ENCODE measurements at regions not wholly inside any gene's neighbourhood (a gene's known extent, or its start where the extent isn't known, plus 50 kb on each side); places are given as distances from the start of the nearest gene placed in this dataset.

DNA sequence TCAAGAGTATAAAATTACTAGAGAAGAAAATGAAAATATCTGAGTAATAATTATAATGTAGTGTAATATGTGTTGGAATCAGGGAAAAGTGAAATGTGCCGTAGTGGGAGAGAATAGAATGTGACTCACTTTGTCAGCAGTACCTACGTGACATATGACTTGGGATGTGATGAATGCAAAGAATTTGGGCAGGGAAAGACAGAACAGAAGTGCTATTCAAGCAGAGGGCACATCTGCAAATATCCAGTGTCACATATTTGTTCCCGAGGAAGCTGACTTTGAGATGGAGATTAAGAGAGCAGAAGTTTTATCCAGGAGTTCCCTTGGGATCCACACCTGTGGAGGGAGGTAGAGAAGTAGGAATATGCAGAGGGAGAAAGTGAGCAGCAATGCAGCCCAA, 69.3 kb upstream of the HS3ST1 start (continued):
- TF ChIP-seq, protein P1, sequence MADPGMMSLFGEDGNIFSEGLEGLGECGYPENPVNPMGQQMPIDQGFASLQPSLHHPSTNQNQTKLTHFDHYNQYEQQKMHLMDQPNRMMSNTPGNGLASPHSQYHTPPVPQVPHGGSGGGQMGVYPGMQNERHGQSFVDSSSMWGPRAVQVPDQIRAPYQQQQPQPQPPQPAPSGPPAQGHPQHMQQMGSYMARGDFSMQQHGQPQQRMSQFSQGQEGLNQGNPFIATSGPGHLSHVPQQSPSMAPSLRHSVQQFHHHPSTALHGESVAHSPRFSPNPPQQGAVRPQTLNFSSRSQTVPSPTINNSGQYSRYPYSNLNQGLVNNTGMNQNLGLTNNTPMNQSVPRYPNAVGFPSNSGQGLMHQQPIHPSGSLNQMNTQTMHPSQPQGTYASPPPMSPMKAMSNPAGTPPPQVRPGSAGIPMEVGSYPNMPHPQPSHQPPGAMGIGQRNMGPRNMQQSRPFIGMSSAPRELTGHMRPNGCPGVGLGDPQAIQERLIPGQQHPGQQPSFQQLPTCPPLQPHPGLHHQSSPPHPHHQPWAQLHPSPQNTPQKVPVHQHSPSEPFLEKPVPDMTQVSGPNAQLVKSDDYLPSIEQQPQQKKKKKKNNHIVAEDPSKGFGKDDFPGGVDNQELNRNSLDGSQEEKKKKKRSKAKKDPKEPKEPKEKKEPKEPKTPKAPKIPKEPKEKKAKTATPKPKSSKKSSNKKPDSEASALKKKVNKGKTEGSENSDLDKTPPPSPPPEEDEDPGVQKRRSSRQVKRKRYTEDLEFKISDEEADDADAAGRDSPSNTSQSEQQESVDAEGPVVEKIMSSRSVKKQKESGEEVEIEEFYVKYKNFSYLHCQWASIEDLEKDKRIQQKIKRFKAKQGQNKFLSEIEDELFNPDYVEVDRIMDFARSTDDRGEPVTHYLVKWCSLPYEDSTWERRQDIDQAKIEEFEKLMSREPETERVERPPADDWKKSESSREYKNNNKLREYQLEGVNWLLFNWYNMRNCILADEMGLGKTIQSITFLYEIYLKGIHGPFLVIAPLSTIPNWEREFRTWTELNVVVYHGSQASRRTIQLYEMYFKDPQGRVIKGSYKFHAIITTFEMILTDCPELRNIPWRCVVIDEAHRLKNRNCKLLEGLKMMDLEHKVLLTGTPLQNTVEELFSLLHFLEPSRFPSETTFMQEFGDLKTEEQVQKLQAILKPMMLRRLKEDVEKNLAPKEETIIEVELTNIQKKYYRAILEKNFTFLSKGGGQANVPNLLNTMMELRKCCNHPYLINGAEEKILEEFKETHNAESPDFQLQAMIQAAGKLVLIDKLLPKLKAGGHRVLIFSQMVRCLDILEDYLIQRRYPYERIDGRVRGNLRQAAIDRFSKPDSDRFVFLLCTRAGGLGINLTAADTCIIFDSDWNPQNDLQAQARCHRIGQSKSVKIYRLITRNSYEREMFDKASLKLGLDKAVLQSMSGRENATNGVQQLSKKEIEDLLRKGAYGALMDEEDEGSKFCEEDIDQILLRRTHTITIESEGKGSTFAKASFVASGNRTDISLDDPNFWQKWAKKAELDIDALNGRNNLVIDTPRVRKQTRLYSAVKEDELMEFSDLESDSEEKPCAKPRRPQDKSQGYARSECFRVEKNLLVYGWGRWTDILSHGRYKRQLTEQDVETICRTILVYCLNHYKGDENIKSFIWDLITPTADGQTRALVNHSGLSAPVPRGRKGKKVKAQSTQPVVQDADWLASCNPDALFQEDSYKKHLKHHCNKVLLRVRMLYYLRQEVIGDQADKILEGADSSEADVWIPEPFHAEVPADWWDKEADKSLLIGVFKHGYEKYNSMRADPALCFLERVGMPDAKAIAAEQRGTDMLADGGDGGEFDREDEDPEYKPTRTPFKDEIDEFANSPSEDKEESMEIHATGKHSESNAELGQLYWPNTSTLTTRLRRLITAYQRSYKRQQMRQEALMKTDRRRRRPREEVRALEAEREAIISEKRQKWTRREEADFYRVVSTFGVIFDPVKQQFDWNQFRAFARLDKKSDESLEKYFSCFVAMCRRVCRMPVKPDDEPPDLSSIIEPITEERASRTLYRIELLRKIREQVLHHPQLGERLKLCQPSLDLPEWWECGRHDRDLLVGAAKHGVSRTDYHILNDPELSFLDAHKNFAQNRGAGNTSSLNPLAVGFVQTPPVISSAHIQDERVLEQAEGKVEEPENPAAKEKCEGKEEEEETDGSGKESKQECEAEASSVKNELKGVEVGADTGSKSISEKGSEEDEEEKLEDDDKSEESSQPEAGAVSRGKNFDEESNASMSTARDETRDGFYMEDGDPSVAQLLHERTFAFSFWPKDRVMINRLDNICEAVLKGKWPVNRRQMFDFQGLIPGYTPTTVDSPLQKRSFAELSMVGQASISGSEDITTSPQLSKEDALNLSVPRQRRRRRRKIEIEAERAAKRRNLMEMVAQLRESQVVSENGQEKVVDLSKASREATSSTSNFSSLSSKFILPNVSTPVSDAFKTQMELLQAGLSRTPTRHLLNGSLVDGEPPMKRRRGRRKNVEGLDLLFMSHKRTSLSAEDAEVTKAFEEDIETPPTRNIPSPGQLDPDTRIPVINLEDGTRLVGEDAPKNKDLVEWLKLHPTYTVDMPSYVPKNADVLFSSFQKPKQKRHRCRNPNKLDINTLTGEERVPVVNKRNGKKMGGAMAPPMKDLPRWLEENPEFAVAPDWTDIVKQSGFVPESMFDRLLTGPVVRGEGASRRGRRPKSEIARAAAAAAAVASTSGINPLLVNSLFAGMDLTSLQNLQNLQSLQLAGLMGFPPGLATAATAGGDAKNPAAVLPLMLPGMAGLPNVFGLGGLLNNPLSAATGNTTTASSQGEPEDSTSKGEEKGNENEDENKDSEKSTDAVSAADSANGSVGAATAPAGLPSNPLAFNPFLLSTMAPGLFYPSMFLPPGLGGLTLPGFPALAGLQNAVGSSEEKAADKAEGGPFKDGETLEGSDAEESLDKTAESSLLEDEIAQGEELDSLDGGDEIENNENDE (IDR thresholded peaks at IDR 0.05; ENCODE audit: insufficient replicate concordance, low read length), result no peak
- TF ChIP-seq GABPA (IDR thresholded peaks at IDR 0.05; ENCODE audit: borderline replicate concordance, insufficient read depth, low read length) (no peak), RAD21 (IDR thresholded peaks at IDR 0.05 in 1 of 2, conservative IDR thresholded peaks at IDR 0.05 in 1 of 2; ENCODE audit: low read depth in 2 of 2, low read length in 2 of 2) (no peak), TBP (IDR thresholded peaks at IDR 0.05; ENCODE audit: low read depth, low read length) (no peak), SUZ12 (IDR thresholded peaks at IDR 0.05; ENCODE audit: low read length) (no peak), SIX5 (IDR thresholded peaks at IDR 0.05; ENCODE audit: low read depth, low read length) (no peak), CTBP2 (IDR thresholded peaks at IDR 0.05; ENCODE audit: borderline replicate concordance, insufficient read depth, insufficient read length, low read length) (no peak), RXRA (IDR thresholded peaks at IDR 0.05; ENCODE audit: insufficient read depth, low read depth, low read length) (no peak)
- TF ChIP-seq, protein P2, sequence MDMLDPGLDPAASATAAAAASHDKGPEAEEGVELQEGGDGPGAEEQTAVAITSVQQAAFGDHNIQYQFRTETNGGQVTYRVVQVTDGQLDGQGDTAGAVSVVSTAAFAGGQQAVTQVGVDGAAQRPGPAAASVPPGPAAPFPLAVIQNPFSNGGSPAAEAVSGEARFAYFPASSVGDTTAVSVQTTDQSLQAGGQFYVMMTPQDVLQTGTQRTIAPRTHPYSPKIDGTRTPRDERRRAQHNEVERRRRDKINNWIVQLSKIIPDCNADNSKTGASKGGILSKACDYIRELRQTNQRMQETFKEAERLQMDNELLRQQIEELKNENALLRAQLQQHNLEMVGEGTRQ (IDR thresholded peaks at IDR 0.05; ENCODE audit: low read length), result no peak
- TF ChIP-seq, protein P3, sequence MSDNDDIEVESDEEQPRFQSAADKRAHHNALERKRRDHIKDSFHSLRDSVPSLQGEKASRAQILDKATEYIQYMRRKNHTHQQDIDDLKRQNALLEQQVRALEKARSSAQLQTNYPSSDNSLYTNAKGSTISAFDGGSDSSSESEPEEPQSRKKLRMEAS (IDR thresholded peaks at IDR 0.05), result no peak
